OCI-LY7 (cell line): ENCODE measurements at regions not wholly inside any gene's neighbourhood (a gene's known extent, or its start where the extent isn't known, plus 50 kb on each side); places are given as distances from the start of the nearest gene placed in this dataset.

Experiments used
- BruUV-seq: library from RNA; stranded (reverse); fragments of 400-500 nt; replicated peaks from 2 replicates; lab custom pipeline; 2021; lab: Mats Ljungman, UMichigan
- CTCF ChIA-PET: fragments of 300-600 bp; sonication (Branson Sonifier 250); formaldehyde crosslinking; loops from one replicate; lab custom pipeline; 2022; ENCODE audit warnings: antibody characterized with exemption; ENCODE audit not compliant: unreplicated experiment; lab: Charles Lee
- POLR2A ChIA-PET: fragments of 300-600 bp; sonication (Branson Sonifier 250); formaldehyde crosslinking; loops from one replicate; lab custom pipeline; 2022; ENCODE audit warnings: antibody characterized with exemption; lab: Charles Lee
- DNase-seq: peaks from one replicate; pipeline ENCODE4 v3.0.0-alpha.2; 2015; ENCODE audit warnings: low spot score
- H2AFZ ChIP-seq: fragments of 200-600 bp; sonication (generic), shearing (Covaris generic); 2 replicates; pipeline ENCODE4 v1.6.1; 2014; ENCODE audit warnings: mild to moderate bottlenecking, antibody characterized with exemption, low read length, moderate library complexity
- H3K27ac ChIP-seq: fragments of 200-600 bp; sonication (generic); 2 replicates; pipeline ENCODE4 v1.5.1; 2014; ENCODE audit warnings: mixed run types, low read depth, mild to moderate bottlenecking, moderate library complexity, low read length, inconsistent platforms; ENCODE audit not compliant: poor library complexity, severe bottlenecking
- H3K36me3 ChIP-seq: fragments of 200-600 bp; sonication (generic); 2 replicates; pipeline ENCODE4 v1.6.1; 2014; ENCODE audit warnings: mild to moderate bottlenecking, antibody characterized with exemption, low read length, moderate library complexity, mixed read lengths; ENCODE audit not compliant: insufficient read depth
- H3K4me1 ChIP-seq: fragments of 200-600 bp; sonication (generic); 2 replicates; pipeline ENCODE4 v1.5.1; 2014; ENCODE audit warnings: mild to moderate bottlenecking, low read length; ENCODE audit not compliant: insufficient read depth, poor library complexity, severe bottlenecking
- H3K4me2 ChIP-seq: fragments of 200-600 bp; sonication (generic); 2 replicates; pipeline ENCODE4 v1.6.1; 2014; ENCODE audit warnings: mild to moderate bottlenecking, low read length
- H3K4me3 ChIP-seq: fragments of 200-600 bp; sonication (generic); 2 replicates; pipeline ENCODE4 v1.5.1; 2014; ENCODE audit warnings: mild to moderate bottlenecking, low read depth, low read length; ENCODE audit not compliant: poor library complexity, severe bottlenecking
- H3K79me2 ChIP-seq: fragments of 200-600 bp; sonication (generic); 2 replicates; pipeline ENCODE4 v1.6.1; 2016; ENCODE audit warnings: low read depth, mild to moderate bottlenecking, low read length, moderate library complexity, mixed read lengths; ENCODE audit not compliant: insufficient read depth
- H3K9me2 ChIP-seq: fragments of 200-600 bp; sonication (generic); 2 replicates; pipeline ENCODE4 v1.6.1; 2016; ENCODE audit warnings: mild to moderate bottlenecking, low read length, mixed read lengths; ENCODE audit not compliant: insufficient read depth
- H3K9me3 ChIP-seq: fragments of 200-600 bp; sonication (generic); 2 replicates; pipeline ENCODE4 v1.6.1; 2014; ENCODE audit warnings: mild to moderate bottlenecking, mixed run types, low read length, mixed read lengths
- H4K20me1 ChIP-seq: fragments of 200-600 bp; sonication (generic); 2 replicates; pipeline ENCODE4 v1.6.1; 2014; ENCODE audit warnings: mild to moderate bottlenecking, antibody characterized with exemption, low read length, moderate library complexity, mixed read lengths; ENCODE audit not compliant: insufficient read depth
- EZH2phosphoT487 ChIP-seq: fragments of 200-600 bp; sonication (generic); IDR thresholded peaks from 2 replicates; pipeline ENCODE4 v1.6.1; 2018; ENCODE audit warnings: low read depth, borderline replicate concordance, mild to moderate bottlenecking, mixed run types, antibody characterized with exemption, low read length, moderate library complexity, mixed read lengths
- intact Hi-C: fragments of 100-400 bp; cut with micrococcal nuclease; formaldehyde crosslinking; loops from one replicate; pipeline ENCODE4 v1.10.0; 2022; ENCODE audit not compliant: unreplicated experiment
- TF ChIP-seq, protein P1 (sequence below): fragments of 200-600 bp; sonication (generic); conservative IDR thresholded peaks from 2 replicates; pipeline ENCODE4 v1.5.1; 2014; ENCODE audit warnings: mild to moderate bottlenecking, antibody characterized with exemption, low read length, moderate library complexity, mixed read lengths

DNA sequence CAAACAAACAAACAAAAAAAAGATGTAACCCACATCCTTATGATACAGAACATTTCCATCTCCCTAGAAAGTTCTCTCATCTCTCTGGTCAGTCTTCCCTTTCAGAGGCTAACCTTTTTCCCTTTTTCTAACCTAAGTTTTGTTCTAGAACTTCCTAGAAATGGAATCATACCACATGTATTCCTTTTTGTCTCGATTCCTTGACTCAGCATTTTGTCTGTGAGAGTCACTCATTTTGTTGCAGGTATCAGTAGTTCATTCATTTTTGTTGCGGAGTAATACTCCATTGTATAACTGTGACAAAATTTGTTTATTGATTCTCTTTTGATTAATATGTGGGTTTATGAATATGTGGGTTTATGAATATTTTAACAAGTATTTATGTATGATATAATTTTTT lies 400.0 kb upstream of the PDE4D start:
- intact Hi-C loops = loop anchor here (10.0 kb wide), 1 partner anchor 351 kb away; no protein-coding TSS in a partner anchor
- no peak overlapping the region for H3K4me3 ChIP-seq
- no peak for DNase-seq
- no peaks in the 10 kb centered on the region for H3K4me1 ChIP-seq
- no peaks in the 10 kb centered on the region for H4K20me1 ChIP-seq
- no TSS peak for BruUV-seq
- no peaks in the 10 kb centered on the region for H3K9me3 ChIP-seq
- no peaks in the 10 kb centered on the region; the same call in 1 of the 2 replicates for H3K9me2 ChIP-seq
- H3K4me2 ChIP-seq = no peak overlapping the region
- H3K36me3 ChIP-seq = no peaks in the 10 kb centered on the region
- ChIA-PET CTCF (no interaction called here), POLR2A (no interaction called here)
- H3K27ac ChIP-seq = no peak overlapping the region
- TF ChIP-seq EZH2phosphoT487 = no peak
- TF ChIP-seq, protein P1, sequence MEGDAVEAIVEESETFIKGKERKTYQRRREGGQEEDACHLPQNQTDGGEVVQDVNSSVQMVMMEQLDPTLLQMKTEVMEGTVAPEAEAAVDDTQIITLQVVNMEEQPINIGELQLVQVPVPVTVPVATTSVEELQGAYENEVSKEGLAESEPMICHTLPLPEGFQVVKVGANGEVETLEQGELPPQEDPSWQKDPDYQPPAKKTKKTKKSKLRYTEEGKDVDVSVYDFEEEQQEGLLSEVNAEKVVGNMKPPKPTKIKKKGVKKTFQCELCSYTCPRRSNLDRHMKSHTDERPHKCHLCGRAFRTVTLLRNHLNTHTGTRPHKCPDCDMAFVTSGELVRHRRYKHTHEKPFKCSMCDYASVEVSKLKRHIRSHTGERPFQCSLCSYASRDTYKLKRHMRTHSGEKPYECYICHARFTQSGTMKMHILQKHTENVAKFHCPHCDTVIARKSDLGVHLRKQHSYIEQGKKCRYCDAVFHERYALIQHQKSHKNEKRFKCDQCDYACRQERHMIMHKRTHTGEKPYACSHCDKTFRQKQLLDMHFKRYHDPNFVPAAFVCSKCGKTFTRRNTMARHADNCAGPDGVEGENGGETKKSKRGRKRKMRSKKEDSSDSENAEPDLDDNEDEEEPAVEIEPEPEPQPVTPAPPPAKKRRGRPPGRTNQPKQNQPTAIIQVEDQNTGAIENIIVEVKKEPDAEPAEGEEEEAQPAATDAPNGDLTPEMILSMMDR = no peak
- no peak overlapping the region for H2AFZ ChIP-seq
- no peaks in the 10 kb centered on the region for H3K79me2 ChIP-seq

GRCh38 chr5:60287174-60287771 lies 393.7 kb upstream of the PDE4D start:
- H3K4me3 ChIP-seq = no peak overlapping the region

DNA sequence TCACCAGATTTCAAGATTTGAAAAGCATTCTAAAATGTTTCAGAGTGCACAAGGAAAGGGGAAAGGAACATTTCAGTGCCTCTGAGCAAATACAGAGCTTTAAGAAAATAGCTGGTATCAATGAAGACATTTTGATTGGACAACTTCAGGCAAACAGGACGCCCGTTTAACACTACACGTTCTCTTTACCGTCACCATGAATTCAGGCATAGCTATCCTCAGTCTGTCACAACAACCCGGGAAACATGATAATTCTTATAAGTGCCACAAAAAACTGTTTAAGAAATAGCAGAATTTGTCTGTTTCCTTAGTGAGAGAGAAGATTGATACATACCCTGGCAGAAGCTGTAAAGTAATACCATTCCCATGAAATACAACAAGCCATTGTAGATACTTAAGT lies 392.4 kb upstream of the PDE4D start:
- Histone ChIP-seq H3K79me2 (no peaks in the 10 kb centered on the region), H3K4me2 (no peak overlapping the region), H3K27ac (no peak overlapping the region), H3K4me1 (no peaks in the 10 kb centered on the region), H4K20me1 (no peaks in the 10 kb centered on the region), H3K4me3 (no peak overlapping the region), H3K36me3 (no peaks in the 10 kb centered on the region), H3K9me3 (no peaks in the 10 kb centered on the region), H2AFZ (no peak overlapping the region), H3K9me2 (no peaks in the 10 kb centered on the region)
- ChIA-PET CTCF (no interaction called here), POLR2A (interaction anchor here (0.6 to 1.3 kb wide), 2 partner anchors 10 to 202 kb away, joined by 3 to 4 read pairs; no protein-coding TSS in a partner anchor)
- no TSS peak for BruUV-seq
- no peak for DNase-seq
- intact Hi-C loops = no loop called here
- no peak for TF ChIP-seq EZH2phosphoT487
- TF ChIP-seq, protein P1 = no peak

More at GRCh38 chr5:60287174-60287771, 393.7 kb upstream of the PDE4D start:
- H3K27ac ChIP-seq = no peak overlapping the region
- H3K4me2 ChIP-seq = no peak overlapping the region
- peak; percentile 75 for DNase-seq
- H4K20me1 ChIP-seq = no peaks in the 10 kb centered on the region
- H3K79me2 ChIP-seq = no peaks in the 10 kb centered on the region
- no peaks in the 10 kb centered on the region for H3K9me3 ChIP-seq
- no peaks in the 10 kb centered on the region for H3K36me3 ChIP-seq
- ChIA-PET CTCF (interaction anchor here (1.1 kb wide), 1 partner anchor 23 kb away, joined by 4 read pairs; no protein-coding TSS in a partner anchor), POLR2A (no interaction called here)
- H2AFZ ChIP-seq = no peak overlapping the region
- H3K4me1 ChIP-seq = no peaks in the 10 kb centered on the region
- intact Hi-C loops = loop anchor here (1.0 kb wide), 1 partner anchor 473 kb away; no protein-coding TSS in a partner anchor
- H3K9me2 ChIP-seq = no peaks in the 10 kb centered on the region; the same call in 1 of the 2 replicates
- no TSS peak for BruUV-seq
- TF ChIP-seq, protein P1 = peak; percentile 92
- TF ChIP-seq EZH2phosphoT487 = no peak
